CD4-positive, alpha-beta memory T cell (primary cell): ENCODE measurements at regions not wholly inside any gene's neighbourhood (a gene's known extent, or its start where the extent isn't known, plus 50 kb on each side); places are given as distances from the start of the nearest gene placed in this dataset.

Experiments
- CTCF ChIA-PET: fragments of 350-600 bp; sonication (Branson Sonifier 250); formaldehyde crosslinking; loops from one replicate; lab custom pipeline; 2021; ENCODE audit warnings: inconsistent platforms; ENCODE audit not compliant: partially characterized antibody; lab: Charles Lee
- POLR2A ChIA-PET: fragments of 350-600 bp; sonication (Branson Sonifier 250); formaldehyde crosslinking; loops from one replicate; lab custom pipeline; 2021; ENCODE audit not compliant: partially characterized antibody; lab: Charles Lee
- DNase-seq, 5 donors: peaks; one replicate each; pipeline versions ENCODE4 v3.0.0 to v3.0.0-alpha.2; 2020 to 2022; ENCODE audit warnings: mixed read lengths in 1 of 5
- H3K27ac ChIP-seq: one replicate; pipeline ENCODE4 v1.7.0; 2013; ENCODE audit warnings: low read depth, low read length
- H3K27me3 ChIP-seq: 2 replicates; pipeline ENCODE4 v1.7.0; 2013; ENCODE audit warnings: mild to moderate bottlenecking, low read length, moderate library complexity; ENCODE audit not compliant: insufficient read depth
- H3K36me3 ChIP-seq: 2 replicates; pipeline ENCODE4 v1.7.0; 2013; ENCODE audit warnings: mild to moderate bottlenecking, low read length, moderate library complexity; ENCODE audit not compliant: insufficient read depth
- H3K4me1 ChIP-seq: 2 replicates; pipeline ENCODE4 v1.7.0; 2013; ENCODE audit warnings: mild to moderate bottlenecking, low read length, moderate library complexity; ENCODE audit not compliant: insufficient read depth
- H3K4me3 ChIP-seq, 2 donors: one replicate each; pipeline ENCODE4 v1.7.0; 2013; ENCODE audit warnings: low read length in 2 of 2, mild to moderate bottlenecking in 1 of 2
- H3K9me3 ChIP-seq, 2 donors: one replicate each; pipeline ENCODE4 v1.7.0; 2013; ENCODE audit warnings: low read length in 2 of 2, control low read depth in 1 of 2; ENCODE audit not compliant: control insufficient read depth in 1 of 2
- H3K27ac Mint-ChIP-seq, 7 donors: one replicate each; pipeline ENCODE4 v1.8.0; 2020 to 2021; ENCODE audit warnings: mixed read lengths in 7 of 7, mild to moderate bottlenecking in 6 of 7, inconsistent platforms in 3 of 7, moderate library complexity in 3 of 7
- H3K27me3 Mint-ChIP-seq, 2 donors: one replicate each; pipeline ENCODE4 v1.8.0; 2020 to 2021; ENCODE audit warnings: mixed read lengths in 2 of 2
- H3K36me3 Mint-ChIP-seq, 2 donors: one replicate each; pipeline ENCODE4 v1.8.0; 2020 to 2021; ENCODE audit warnings: mixed read lengths in 2 of 2, inconsistent platforms in 1 of 2, mild to moderate bottlenecking in 1 of 2
- H3K4me1 Mint-ChIP-seq, 4 donors: one replicate each; pipeline ENCODE4 v1.8.0; 2020 to 2021; ENCODE audit warnings: mixed read lengths in 4 of 4, mild to moderate bottlenecking in 1 of 4
- H3K4me3 Mint-ChIP-seq, 8 donors: one replicate each; pipeline ENCODE4 v1.8.0; 2020 to 2021; ENCODE audit warnings: mixed read lengths in 8 of 8, mild to moderate bottlenecking in 7 of 8, moderate library complexity in 6 of 8, inconsistent platforms in 3 of 8
- H3K9me3 Mint-ChIP-seq, 8 donors: one replicate each; pipeline ENCODE4 v1.8.0; 2020 to 2021; ENCODE audit warnings: mixed read lengths in 8 of 8, mild to moderate bottlenecking in 5 of 8, inconsistent platforms in 3 of 8, moderate library complexity in 1 of 8
- intact Hi-C: fragments of 100-400 bp; cut with micrococcal nuclease; formaldehyde crosslinking; loops from one replicate; pipeline ENCODE4 v1.15.1; 2023

DNA sequence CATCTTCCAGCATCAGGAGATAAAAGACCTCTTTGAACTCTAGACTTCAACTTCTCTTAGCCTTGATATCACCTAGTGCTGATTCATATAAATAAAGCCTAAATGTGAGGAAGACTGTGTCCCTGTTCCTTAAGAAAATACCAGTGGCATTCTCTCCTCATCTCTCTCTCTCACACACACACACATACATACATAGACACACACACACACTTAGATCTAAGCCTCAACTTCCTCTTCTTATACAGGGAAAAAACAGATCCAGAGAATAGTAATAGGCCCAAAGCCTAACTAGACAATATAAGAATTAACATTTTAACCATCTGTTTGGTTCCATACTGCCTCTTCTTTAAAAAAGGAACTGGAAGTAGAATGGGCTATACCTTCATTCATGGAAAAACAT, 195.3 kb upstream of the NR4A3 start:
- no peak overlapping the region for H3K27ac ChIP-seq
- no peaks in the 10 kb centered on the region for H3K9me3 ChIP-seq
- no peak overlapping the region for H3K4me3 Mint-ChIP-seq
- H3K27me3 Mint-ChIP-seq = peaks cover 3 to 4% of the 10 kb centered on the region in 2 donors
- no peaks in the 10 kb centered on the region for H3K36me3 Mint-ChIP-seq
- H3K4me3 ChIP-seq = no peak overlapping the region
- H3K4me1 ChIP-seq = no peaks in the 10 kb centered on the region
- POLR2A ChIA-PET = no interaction called here
- DNase-seq = no peak
- no peak overlapping the region for H3K27ac Mint-ChIP-seq
- intact Hi-C loops = no loop called here
- H3K36me3 ChIP-seq = no peaks in the 10 kb centered on the region
- CTCF ChIA-PET = no interaction called here
- H3K27me3 ChIP-seq = no peaks in the 10 kb centered on the region
- H3K4me1 Mint-ChIP-seq = no peaks in the 10 kb centered on the region
- no peaks in the 10 kb centered on the region for H3K9me3 Mint-ChIP-seq

DNA sequence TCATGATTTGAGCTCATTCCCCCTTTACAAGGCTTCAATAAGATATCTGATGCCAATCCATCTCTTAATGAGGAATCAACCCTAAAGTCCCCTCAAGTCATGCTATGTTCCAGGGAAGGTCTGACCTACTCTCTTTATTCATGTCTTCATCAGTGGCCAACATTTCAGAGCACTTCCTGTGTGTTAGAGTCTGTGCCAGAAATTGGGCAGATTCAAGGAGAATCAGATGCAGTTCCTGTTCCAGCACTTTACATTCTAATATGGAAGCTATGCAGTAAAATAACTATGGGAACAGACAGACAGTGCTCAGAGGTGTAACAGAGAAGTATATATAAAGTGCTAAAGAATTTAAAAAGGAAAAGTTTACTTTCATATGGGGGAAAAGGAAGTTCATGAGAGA, 193.4 kb upstream of the NR4A3 start:
- Mint-ChIP-seq H3K27ac (no peak overlapping the region), H3K27me3 (peaks cover 3% of the 10 kb centered on the region in 2 donors), H3K4me3 (no peak overlapping the region), H3K36me3 (no peaks in the 10 kb centered on the region), H3K9me3 (no peaks in the 10 kb centered on the region), H3K4me1 (no peaks in the 10 kb centered on the region)
- POLR2A ChIA-PET = no interaction called here
- intact Hi-C loops = no loop called here
- Histone ChIP-seq H3K4me1 (no peaks in the 10 kb centered on the region), H3K36me3 (no peaks in the 10 kb centered on the region), H3K9me3 (no peaks in the 10 kb centered on the region), H3K27me3 (no peaks in the 10 kb centered on the region), H3K4me3 (no peak overlapping the region), H3K27ac (no peak overlapping the region)
- CTCF ChIA-PET = no interaction called here
- DNase-seq = no peak

DNA sequence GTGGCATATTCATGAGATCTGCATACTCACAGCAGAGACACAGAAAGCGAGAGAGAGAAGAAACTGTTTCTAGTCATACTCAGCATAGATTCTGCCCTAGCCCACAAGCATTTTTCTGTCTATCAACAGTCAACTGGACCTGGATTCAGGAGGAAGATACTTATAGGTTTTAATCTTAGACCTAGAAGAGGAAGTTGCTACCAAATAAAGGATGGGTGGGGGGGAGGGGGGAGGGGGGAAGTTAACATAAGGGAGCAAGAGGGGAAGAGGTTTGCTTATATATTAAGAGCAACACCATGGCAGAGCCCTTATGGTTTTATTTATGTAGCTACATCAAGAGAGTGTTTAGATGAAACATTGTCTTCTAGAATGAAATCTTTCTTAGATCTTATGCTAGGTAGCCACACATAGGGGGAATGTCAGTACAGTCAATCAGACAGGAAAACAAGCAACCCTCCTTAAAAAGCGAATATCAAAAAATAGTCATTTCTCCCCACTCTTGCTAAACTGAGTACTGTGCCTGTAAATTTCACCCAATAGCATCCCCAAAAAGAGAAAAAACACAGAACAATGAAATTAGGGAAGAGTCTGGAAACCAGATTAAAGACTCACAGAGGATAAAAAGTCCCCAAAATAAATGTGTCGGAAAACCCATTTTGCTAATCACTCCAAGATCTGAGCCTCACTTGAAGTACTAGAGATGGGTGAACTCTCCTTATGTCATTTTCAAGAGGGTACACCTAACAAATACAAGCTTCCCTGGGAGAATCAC, 192.7 kb upstream of the NR4A3 start:
- Histone ChIP-seq H3K9me3 (no peaks in the 10 kb centered on the region), H3K36me3 (no peaks in the 10 kb centered on the region), H3K4me3 (no peak overlapping the region), H3K27me3 (no peaks in the 10 kb centered on the region), H3K4me1 (no peaks in the 10 kb centered on the region), H3K27ac (no peak overlapping the region)
- H3K27ac Mint-ChIP-seq = no peak overlapping the region
- intact Hi-C loops = no loop called here
- DNase-seq = no peak
- no peaks in the 10 kb centered on the region for H3K9me3 Mint-ChIP-seq
- POLR2A ChIA-PET = no interaction called here
- no peaks in the 10 kb centered on the region for H3K36me3 Mint-ChIP-seq
- H3K27me3 Mint-ChIP-seq = peaks cover 3% of the 10 kb centered on the region in 2 donors
- CTCF ChIA-PET = no interaction called here
- no peaks in the 10 kb centered on the region for H3K4me1 Mint-ChIP-seq
- H3K4me3 Mint-ChIP-seq = no peak overlapping the region

- Mint-ChIP-seq H3K4me3 (no peak overlapping the region), H3K4me1 (no peaks in the 10 kb centered on the region), H3K27ac (no peak overlapping the region), H3K36me3 (no peaks in the 10 kb centered on the region), H3K9me3 (no peaks in the 10 kb centered on the region), H3K27me3 (peaks cover 1 to 3% of the 10 kb centered on the region in 2 donors)
- Histone ChIP-seq H3K9me3 (no peaks in the 10 kb centered on the region), H3K36me3 (no peaks in the 10 kb centered on the region), H3K4me3 (no peak overlapping the region), H3K4me1 (no peaks in the 10 kb centered on the region), H3K27ac (no peak overlapping the region), H3K27me3 (no peaks in the 10 kb centered on the region)
- CTCF ChIA-PET = no interaction called here
- no peak for DNase-seq
- POLR2A ChIA-PET = no interaction called here
- intact Hi-C loops = no loop called here
Measured at GRCh38 chr9:99632349-99633038, 189.2 kb upstream of the NR4A3 start.

GRCh38 chr9:99633265-99633664, 188.4 kb upstream of the NR4A3 start:
- H3K4me3 ChIP-seq = no peak overlapping the region
- Mint-ChIP-seq H3K27me3 (peaks cover under 1 to 1% of the 10 kb centered on the region in 2 donors), H3K27ac (no peak overlapping the region), H3K36me3 (no peaks in the 10 kb centered on the region), H3K4me3 (no peak overlapping the region), H3K4me1 (no peaks in the 10 kb centered on the region), H3K9me3 (no peaks in the 10 kb centered on the region)
- ChIA-PET CTCF (no interaction called here), POLR2A (no interaction called here)
- no peaks in the 10 kb centered on the region for H3K4me1 ChIP-seq
- no peaks in the 10 kb centered on the region for H3K27me3 ChIP-seq
- H3K36me3 ChIP-seq = no peaks in the 10 kb centered on the region
- no peak overlapping the region for H3K27ac ChIP-seq
- intact Hi-C loops = no loop called here
- no peaks in the 10 kb centered on the region for H3K9me3 ChIP-seq
- DNase-seq = no peak

GRCh38 chr9:99634186-99634585, 187.5 kb upstream of the NR4A3 start:
- intact Hi-C loops = no loop called here
- no peak overlapping the region for H3K4me3 Mint-ChIP-seq
- H3K27me3 Mint-ChIP-seq = peaks cover 0 to 1% of the 10 kb centered on the region in 2 donors
- Histone ChIP-seq H3K36me3 (no peaks in the 10 kb centered on the region), H3K27ac (no peak overlapping the region), H3K27me3 (no peaks in the 10 kb centered on the region), H3K9me3 (no peaks in the 10 kb centered on the region), H3K4me3 (no peak overlapping the region), H3K4me1 (no peaks in the 10 kb centered on the region)
- DNase-seq = no peak
- H3K27ac Mint-ChIP-seq = no peak overlapping the region
- ChIA-PET POLR2A (no interaction called here), CTCF (no interaction called here)
- no peaks in the 10 kb centered on the region for H3K4me1 Mint-ChIP-seq
- no peaks in the 10 kb centered on the region for H3K36me3 Mint-ChIP-seq
- H3K9me3 Mint-ChIP-seq = no peaks in the 10 kb centered on the region

DNA sequence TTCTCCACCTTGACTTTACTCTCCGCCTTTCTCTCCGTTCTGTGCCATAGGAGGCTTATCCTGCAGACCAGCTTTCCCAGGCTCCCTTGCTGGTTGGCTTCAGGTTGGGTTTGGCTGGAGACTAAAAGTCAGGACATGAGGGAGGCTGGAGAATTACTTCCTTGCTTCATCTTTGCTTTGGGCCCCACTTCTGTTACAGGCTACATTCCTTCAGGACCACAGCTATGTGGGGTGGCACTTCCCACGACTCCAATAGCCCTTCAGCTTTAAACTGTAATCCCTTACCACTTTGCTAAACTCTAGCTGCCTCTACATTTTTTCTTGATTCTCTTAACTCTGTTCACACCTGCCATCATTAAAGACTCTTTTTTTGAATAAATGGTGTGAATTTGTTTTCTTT, 186.7 kb upstream of the NR4A3 start:
- intact Hi-C loops = no loop called here
- H3K4me3 ChIP-seq = no peak overlapping the region
- H3K27me3 ChIP-seq = no peaks in the 10 kb centered on the region
- no peak overlapping the region for H3K27ac ChIP-seq
- DNase-seq = no peak
- no peaks in the 10 kb centered on the region for H3K4me1 ChIP-seq
- H3K27me3 Mint-ChIP-seq = peaks cover 0 to 1% of the 10 kb centered on the region in 2 donors
- no peaks in the 10 kb centered on the region for H3K9me3 Mint-ChIP-seq
- no peaks in the 10 kb centered on the region for H3K36me3 Mint-ChIP-seq
- ChIA-PET CTCF (no interaction called here), POLR2A (no interaction called here)
- H3K36me3 ChIP-seq = no peaks in the 10 kb centered on the region
- H3K4me1 Mint-ChIP-seq = no peaks in the 10 kb centered on the region
- no peak overlapping the region for H3K27ac Mint-ChIP-seq
- H3K9me3 ChIP-seq = no peaks in the 10 kb centered on the region
- no peak overlapping the region for H3K4me3 Mint-ChIP-seq
